HCT116 (cell line): ENCODE measurements at regions not wholly inside any gene's neighbourhood (a gene's known extent, or its start where the extent isn't known, plus 50 kb on each side); places are given as distances from the start of the nearest gene placed in this dataset.

Experiments
- CBX3 ChIP-seq: IDR thresholded peaks from 2 replicates; pipeline ENCODE4 v1.6.1; 2012; ENCODE audit warnings: low read depth
- CEBPB ChIP-seq: IDR thresholded peaks from 2 replicates; pipeline ENCODE4 v1.6.1; 2012; ENCODE audit warnings: low read depth
- EZH2 ChIP-seq: fragments of 200-600 bp; sonication (generic); IDR thresholded peaks from 2 replicates; pipeline ENCODE4 v1.6.1; 2017; ENCODE audit warnings: antibody characterized with exemption, mixed run types
- EZH2phosphoT487 ChIP-seq: fragments of 200-600 bp; IDR thresholded peaks from 2 replicates; pipeline ENCODE4 v1.6.1; 2018; ENCODE audit warnings: antibody characterized with exemption, borderline replicate concordance
- FOSL1 ChIP-seq: IDR thresholded peaks from 2 replicates; pipeline ENCODE4 v1.6.1; 2012; ENCODE audit warnings: low read depth
- POLR2A ChIP-seq: IDR thresholded peaks from 2 replicates; pipeline ENCODE4 v1.7.0; 2011; ENCODE audit warnings: borderline replicate concordance; ENCODE audit not compliant: insufficient read depth, insufficient read length; ENCODE audit errors: extremely low read depth
- POLR2AphosphoS5 ChIP-seq: IDR thresholded peaks from 2 replicates; pipeline ENCODE4 v1.6.1; 2011; ENCODE audit warnings: mild to moderate bottlenecking, low read depth, low read length, moderate library complexity
- SRF ChIP-seq: IDR thresholded peaks from 2 replicates; pipeline ENCODE4 v1.6.1; 2012; ENCODE audit warnings: low read depth
- TCF7L2 ChIP-seq: IDR thresholded peaks from 2 replicates; pipeline ENCODE4 v1.7.0; 2011; ENCODE audit warnings: borderline replicate concordance, inconsistent platforms; ENCODE audit not compliant: insufficient read depth, insufficient read length; ENCODE audit errors: extremely low read depth
- ZFX ChIP-seq: fragments of 450-650 bp; IDR thresholded peaks from 2 replicates; pipeline ENCODE4 v1.6.1; 2017
- ZNF274 ChIP-seq: fragments of 200-500 bp; sonication (Bioruptor generic); IDR thresholded peaks from 2 replicates; pipeline ENCODE4 v1.6.1; 2014; ENCODE audit warnings: mild to moderate bottlenecking, low read depth, low read length, inconsistent platforms
- TF ChIP-seq, protein P1 (sequence below): IDR thresholded peaks from 2 replicates; pipeline ENCODE4 v1.6.1; 2011; ENCODE audit warnings: mild to moderate bottlenecking, low read length, moderate library complexity; ENCODE audit not compliant: insufficient replicate concordance; ENCODE audit errors: extremely low read depth
- TF ChIP-seq, protein P2 (sequence below), 3 experiments: fragments of 200-600 bp in 1 of 3; sonication (generic) in 1 of 3; IDR thresholded peaks in 2 of 3; conservative IDR thresholded peaks in 1 of 3; 2 replicates each; pipeline ENCODE4 v1.5.1; 2012 to 2017; ENCODE audit warnings: low read depth in 2 of 3, low read length in 2 of 3, antibody characterized with exemption in 1 of 3, borderline replicate concordance in 1 of 3, control low read depth in 1 of 3, mild to moderate bottlenecking in 1 of 3, mixed read lengths in 1 of 3, mixed run types in 1 of 3, moderate library complexity in 1 of 3; ENCODE audit not compliant: insufficient read depth in 1 of 3
- TF ChIP-seq, protein P3 (sequence below): IDR thresholded peaks from 2 replicates; pipeline ENCODE4 v1.6.1; 2012

DNA sequence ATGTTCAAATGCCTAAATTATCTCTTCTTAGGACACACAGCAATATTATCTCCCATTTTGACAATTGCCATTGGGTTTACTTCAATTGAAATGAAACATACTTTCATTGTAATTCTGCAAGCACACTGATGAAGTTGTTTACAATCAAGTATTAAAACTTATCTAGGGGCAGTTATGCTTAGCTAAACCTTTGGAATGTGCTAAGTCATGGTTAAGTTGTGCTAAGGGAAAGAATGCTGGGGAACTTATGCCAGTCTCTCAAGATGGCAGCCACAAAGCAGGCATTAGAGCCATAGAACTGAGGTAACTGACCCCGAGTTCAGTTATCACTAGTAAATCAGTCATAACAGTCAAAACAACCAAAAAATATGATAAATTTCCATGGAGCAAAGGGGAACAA lies 59.1 kb upstream of the NT5E start:
- TF ChIP-seq POLR2AphosphoS5 = no peak
- no peak for TF ChIP-seq POLR2A
- TF ChIP-seq SRF = no peak
- TF ChIP-seq, protein P1, sequence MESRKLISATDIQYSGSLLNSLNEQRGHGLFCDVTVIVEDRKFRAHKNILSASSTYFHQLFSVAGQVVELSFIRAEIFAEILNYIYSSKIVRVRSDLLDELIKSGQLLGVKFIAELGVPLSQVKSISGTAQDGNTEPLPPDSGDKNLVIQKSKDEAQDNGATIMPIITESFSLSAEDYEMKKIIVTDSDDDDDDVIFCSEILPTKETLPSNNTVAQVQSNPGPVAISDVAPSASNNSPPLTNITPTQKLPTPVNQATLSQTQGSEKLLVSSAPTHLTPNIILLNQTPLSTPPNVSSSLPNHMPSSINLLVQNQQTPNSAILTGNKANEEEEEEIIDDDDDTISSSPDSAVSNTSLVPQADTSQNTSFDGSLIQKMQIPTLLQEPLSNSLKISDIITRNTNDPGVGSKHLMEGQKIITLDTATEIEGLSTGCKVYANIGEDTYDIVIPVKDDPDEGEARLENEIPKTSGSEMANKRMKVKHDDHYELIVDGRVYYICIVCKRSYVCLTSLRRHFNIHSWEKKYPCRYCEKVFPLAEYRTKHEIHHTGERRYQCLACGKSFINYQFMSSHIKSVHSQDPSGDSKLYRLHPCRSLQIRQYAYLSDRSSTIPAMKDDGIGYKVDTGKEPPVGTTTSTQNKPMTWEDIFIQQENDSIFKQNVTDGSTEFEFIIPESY = no peak
- TF ChIP-seq, protein P2, sequence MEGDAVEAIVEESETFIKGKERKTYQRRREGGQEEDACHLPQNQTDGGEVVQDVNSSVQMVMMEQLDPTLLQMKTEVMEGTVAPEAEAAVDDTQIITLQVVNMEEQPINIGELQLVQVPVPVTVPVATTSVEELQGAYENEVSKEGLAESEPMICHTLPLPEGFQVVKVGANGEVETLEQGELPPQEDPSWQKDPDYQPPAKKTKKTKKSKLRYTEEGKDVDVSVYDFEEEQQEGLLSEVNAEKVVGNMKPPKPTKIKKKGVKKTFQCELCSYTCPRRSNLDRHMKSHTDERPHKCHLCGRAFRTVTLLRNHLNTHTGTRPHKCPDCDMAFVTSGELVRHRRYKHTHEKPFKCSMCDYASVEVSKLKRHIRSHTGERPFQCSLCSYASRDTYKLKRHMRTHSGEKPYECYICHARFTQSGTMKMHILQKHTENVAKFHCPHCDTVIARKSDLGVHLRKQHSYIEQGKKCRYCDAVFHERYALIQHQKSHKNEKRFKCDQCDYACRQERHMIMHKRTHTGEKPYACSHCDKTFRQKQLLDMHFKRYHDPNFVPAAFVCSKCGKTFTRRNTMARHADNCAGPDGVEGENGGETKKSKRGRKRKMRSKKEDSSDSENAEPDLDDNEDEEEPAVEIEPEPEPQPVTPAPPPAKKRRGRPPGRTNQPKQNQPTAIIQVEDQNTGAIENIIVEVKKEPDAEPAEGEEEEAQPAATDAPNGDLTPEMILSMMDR (IDR thresholded peaks at IDR 0.05 in 2 of 3, conservative IDR thresholded peaks at IDR 0.05 in 1 of 3; ENCODE audit: borderline replicate concordance in 1 of 3, insufficient read depth in 1 of 3, low read depth in 2 of 3, low read length in 2 of 3) = no peak
- TF ChIP-seq, protein P3, sequence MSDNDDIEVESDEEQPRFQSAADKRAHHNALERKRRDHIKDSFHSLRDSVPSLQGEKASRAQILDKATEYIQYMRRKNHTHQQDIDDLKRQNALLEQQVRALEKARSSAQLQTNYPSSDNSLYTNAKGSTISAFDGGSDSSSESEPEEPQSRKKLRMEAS = no peak
- no peak for TF ChIP-seq TCF7L2
- TF ChIP-seq EZH2phosphoT487 = no peak
- TF ChIP-seq EZH2 = no peak
- no peak for TF ChIP-seq ZNF274
- no peak for TF ChIP-seq CBX3
- TF ChIP-seq CEBPB = no peak
- TF ChIP-seq ZFX = no peak
- TF ChIP-seq FOSL1 = no peak
